ENCODE measurements at regions not wholly inside any gene's neighbourhood (a gene's known extent, or its start where the extent isn't known, plus 50 kb on each side); places are given as distances from the start of the nearest gene placed in this dataset.

GRCh38 chr3:20846832-20847231, 660.8 kb upstream of the SGO1 start:
- DNase-seq (ENCODE audit: low read depth) = no peak
- no peak overlapping the region for H3K4me3 ChIP-seq (ENCODE audit: low read depth, low read length)
- no peaks in the 10 kb centered on the region for H3K27me3 ChIP-seq (ENCODE audit: control insufficient read depth, insufficient read depth, low read length)
- TF ChIP-seq, protein P1, sequence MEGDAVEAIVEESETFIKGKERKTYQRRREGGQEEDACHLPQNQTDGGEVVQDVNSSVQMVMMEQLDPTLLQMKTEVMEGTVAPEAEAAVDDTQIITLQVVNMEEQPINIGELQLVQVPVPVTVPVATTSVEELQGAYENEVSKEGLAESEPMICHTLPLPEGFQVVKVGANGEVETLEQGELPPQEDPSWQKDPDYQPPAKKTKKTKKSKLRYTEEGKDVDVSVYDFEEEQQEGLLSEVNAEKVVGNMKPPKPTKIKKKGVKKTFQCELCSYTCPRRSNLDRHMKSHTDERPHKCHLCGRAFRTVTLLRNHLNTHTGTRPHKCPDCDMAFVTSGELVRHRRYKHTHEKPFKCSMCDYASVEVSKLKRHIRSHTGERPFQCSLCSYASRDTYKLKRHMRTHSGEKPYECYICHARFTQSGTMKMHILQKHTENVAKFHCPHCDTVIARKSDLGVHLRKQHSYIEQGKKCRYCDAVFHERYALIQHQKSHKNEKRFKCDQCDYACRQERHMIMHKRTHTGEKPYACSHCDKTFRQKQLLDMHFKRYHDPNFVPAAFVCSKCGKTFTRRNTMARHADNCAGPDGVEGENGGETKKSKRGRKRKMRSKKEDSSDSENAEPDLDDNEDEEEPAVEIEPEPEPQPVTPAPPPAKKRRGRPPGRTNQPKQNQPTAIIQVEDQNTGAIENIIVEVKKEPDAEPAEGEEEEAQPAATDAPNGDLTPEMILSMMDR (IDR thresholded peaks at IDR 0.05; ENCODE audit: insufficient read depth, low read length, poor library complexity, severe bottlenecking) = no peak
- no peaks in the 10 kb centered on the region for H3K36me3 ChIP-seq (ENCODE audit: control insufficient read depth, insufficient read depth, low read length)

GRCh38 chr3:20846066-20846465, 660.1 kb upstream of the SGO1 start:
- TF ChIP-seq, protein P1 (IDR thresholded peaks at IDR 0.05; ENCODE audit: insufficient read depth, low read length, poor library complexity, severe bottlenecking) = no peak
- H3K4me3 ChIP-seq (ENCODE audit: low read depth, low read length) = no peak overlapping the region
- no peak for DNase-seq (ENCODE audit: low read depth)
- no peaks in the 10 kb centered on the region for H3K36me3 ChIP-seq (ENCODE audit: control insufficient read depth, insufficient read depth, low read length)
- no peaks in the 10 kb centered on the region for H3K27me3 ChIP-seq (ENCODE audit: control insufficient read depth, insufficient read depth, low read length)

- H3K4me3 ChIP-seq (ENCODE audit: low read depth, low read length) = no peak overlapping the region
- H3K36me3 ChIP-seq (ENCODE audit: control insufficient read depth, insufficient read depth, low read length) = no peaks in the 10 kb centered on the region
- TF ChIP-seq, protein P1 (IDR thresholded peaks at IDR 0.05; ENCODE audit: insufficient read depth, low read length, poor library complexity, severe bottlenecking) = no peak
These were observed 658.8 kb upstream of the SGO1 start for GRCh38 chr3:20844851-20845250.

DNA sequence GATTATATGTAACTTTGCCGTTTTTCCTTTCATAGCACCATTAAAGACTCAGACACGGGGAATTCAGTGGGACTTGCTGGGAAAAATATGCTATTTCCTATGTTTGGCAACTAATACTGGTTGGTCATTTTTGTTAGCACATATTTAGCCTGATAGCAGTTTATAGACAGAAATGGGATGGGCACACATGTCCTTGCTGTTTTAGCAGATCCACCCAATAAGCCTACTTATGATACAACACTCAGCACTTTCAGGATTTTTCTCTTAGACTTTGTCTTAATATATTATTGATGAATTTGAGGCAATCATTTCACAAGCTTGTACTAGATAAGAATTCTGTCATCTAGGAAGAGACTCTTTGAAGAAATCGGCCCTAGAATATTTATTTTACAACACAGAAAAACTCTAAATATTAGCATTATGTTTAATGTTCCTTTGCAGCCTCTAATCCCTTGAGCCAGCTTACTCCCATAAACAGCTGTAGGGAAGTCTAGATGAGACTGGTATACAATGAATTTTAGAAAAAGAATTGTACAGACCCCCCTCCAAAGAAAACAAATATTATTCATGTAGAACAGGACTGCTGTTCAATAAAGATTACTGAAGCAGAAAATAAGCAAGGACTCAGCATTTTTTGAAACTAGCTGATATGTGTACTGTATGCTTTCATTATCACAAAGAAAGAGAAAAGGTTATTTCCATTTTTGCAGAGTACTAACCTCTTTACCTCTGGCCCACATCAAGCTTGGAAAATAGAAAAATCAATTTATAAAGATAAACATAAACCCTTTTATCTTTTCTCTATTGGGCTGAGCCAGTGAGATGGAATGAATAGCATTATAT, 656.8 kb upstream of the SGO1 start:
- Histone ChIP-seq H3K27me3 (ENCODE audit: control insufficient read depth, insufficient read depth, low read length) (no peaks in the 10 kb centered on the region), H3K36me3 (ENCODE audit: control insufficient read depth, insufficient read depth, low read length) (no peaks in the 10 kb centered on the region), H3K4me3 (ENCODE audit: low read depth, low read length) (no peak overlapping the region)
- DNase-seq (ENCODE audit: low read depth) = no peak
- TF ChIP-seq, protein P1 (IDR thresholded peaks at IDR 0.05; ENCODE audit: insufficient read depth, low read length, poor library complexity, severe bottlenecking) = no peak

More at GRCh38 chr3:20844851-20845250, 658.8 kb upstream of the SGO1 start:
- no peak for DNase-seq (ENCODE audit: low read depth)
- H3K27me3 ChIP-seq (ENCODE audit: control insufficient read depth, insufficient read depth, low read length) = no peaks in the 10 kb centered on the region

DNA sequence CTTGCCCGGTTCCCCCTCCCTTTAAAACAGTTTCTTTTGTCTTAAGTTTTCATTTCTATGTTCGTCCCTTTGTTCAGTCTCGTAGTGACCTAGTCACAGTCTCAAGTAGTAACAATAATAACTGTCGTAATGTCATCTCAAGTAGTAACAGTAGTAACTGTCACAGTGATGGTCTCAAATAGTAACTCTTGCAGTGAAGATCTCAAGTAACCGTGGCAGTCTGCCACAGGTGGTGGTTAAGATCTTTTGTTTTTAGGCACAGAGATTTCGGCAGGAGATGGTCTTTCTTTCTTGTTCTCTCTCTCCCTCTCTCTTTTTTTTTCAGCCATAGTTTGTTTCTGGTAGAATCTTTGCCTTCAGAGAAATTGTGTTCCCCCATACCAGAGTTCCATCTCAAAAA, 656.0 kb upstream of the SGO1 start:
- H3K27me3 ChIP-seq (ENCODE audit: control insufficient read depth, insufficient read depth, low read length) = no peaks in the 10 kb centered on the region
- no peaks in the 10 kb centered on the region for H3K36me3 ChIP-seq (ENCODE audit: control insufficient read depth, insufficient read depth, low read length)
- no peak for DNase-seq (ENCODE audit: low read depth)
- TF ChIP-seq, protein P1 (IDR thresholded peaks at IDR 0.05; ENCODE audit: insufficient read depth, low read length, poor library complexity, severe bottlenecking) = no peak
- H3K4me3 ChIP-seq (ENCODE audit: low read depth, low read length) = no peak overlapping the region
